HCEC 1CT (cell line): ENCODE measurements at regions not wholly inside any gene's neighbourhood (a gene's known extent, or its start where the extent isn't known, plus 50 kb on each side); places are given as distances from the start of the nearest gene placed in this dataset.
"Not testable (repeated sequence)": the region's sequence is repeated elsewhere in the genome, so short reads cannot be mapped to it uniquely, and the experiment has no call there.

ENCODE experiments used
- DNase-seq: peaks from one replicate; pipeline ENCODE4 v3.0.0-alpha.2; 2017

- peak; percentile 51 for DNase-seq
Observed at GRCh38 chr15:38073178-38073946, 138.9 kb downstream of the TMCO5A start.

GRCh38 chr15:38074029-38074428, 139.6 kb downstream of the TMCO5A start:
- DNase-seq = no peak

GRCh38 chr15:38075466-38075865, 141.0 kb downstream of the TMCO5A start:
- DNase-seq = no peak

- DNase-seq = no peak
Observed at GRCh38 chr15:38076786-38077185, 142.3 kb downstream of the TMCO5A start.

- DNase-seq = no peak
Observed at GRCh38 chr15:38079236-38079635, 144.8 kb downstream of the TMCO5A start.

- no peak for DNase-seq
Observed at GRCh38 chr15:38080651-38081275, 146.3 kb downstream of the TMCO5A start.

- peak; percentile 69 for DNase-seq
Observed at GRCh38 chr15:38084289-38084688, 149.8 kb downstream of the TMCO5A start.

GRCh38 chr15:38085114-38085513, 150.7 kb downstream of the TMCO5A start:
- DNase-seq = no peak

GRCh38 chr15:38085931-38086568, 151.6 kb downstream of the TMCO5A start:
- DNase-seq = peak; percentile 16

GRCh38 chr15:38086611-38087010, 152.2 kb downstream of the TMCO5A start:
- DNase-seq = no peak

- no peak for DNase-seq
Observed at GRCh38 chr15:38088971-38089370, 154.5 kb downstream of the TMCO5A start.

- no peak for DNase-seq
Observed at GRCh38 chr15:38090223-38090622, 155.8 kb downstream of the TMCO5A start.

- no peak for DNase-seq
Observed at GRCh38 chr15:38090678-38091077, 156.2 kb downstream of the TMCO5A start.

- no peak for DNase-seq
Observed at GRCh38 chr15:38091078-38091645, 156.7 kb downstream of the TMCO5A start.

- no peak for DNase-seq
Observed at GRCh38 chr15:38093931-38094330, 158.7 kb upstream of the SPRED1 start.

GRCh38 chr15:38102972-38103371, 149.7 kb upstream of the SPRED1 start:
- DNase-seq = no peak

- DNase-seq = no peak
Observed at GRCh38 chr15:38103564-38103963, 149.1 kb upstream of the SPRED1 start.

- no peak for DNase-seq
Observed at GRCh38 chr15:38111070-38111469, 141.6 kb upstream of the SPRED1 start.

GRCh38 chr15:38112406-38112805, 140.2 kb upstream of the SPRED1 start:
- DNase-seq = no peak

GRCh38 chr15:38115121-38115520, 137.5 kb upstream of the SPRED1 start:
- DNase-seq = no peak

GRCh38 chr15:38117781-38118180, 134.9 kb upstream of the SPRED1 start:
- DNase-seq = no peak

GRCh38 chr15:38119865-38120264, 132.8 kb upstream of the SPRED1 start:
- not testable (repeated sequence) for DNase-seq

GRCh38 chr15:38127306-38127771, 125.3 kb upstream of the SPRED1 start:
- DNase-seq = peak; percentile 30

GRCh38 chr15:38128341-38128781, 124.3 kb upstream of the SPRED1 start:
- DNase-seq = peak; percentile 74
